Lower leg skin (tissue), 4 donors: ENCODE measurements at regions not wholly inside any gene's neighbourhood (a gene's known extent, or its start where the extent isn't known, plus 50 kb on each side); places are given as distances from the start of the nearest gene placed in this dataset.

Source experiments
- DNase-seq, 2 donors: peaks; one replicate each; pipeline ENCODE4 v3.0.0-alpha.2; 2019; ENCODE audit warnings: low spot score in 2 of 2
- H3K4me3 ChIP-seq: fragments of 200-600 bp; sonication (generic); 2 replicates; pipeline ENCODE4 v1.5.1; 2017; ENCODE audit warnings: mild to moderate bottlenecking, low read depth; ENCODE audit not compliant: poor library complexity, severe bottlenecking
- POLR2A ChIP-seq, 2 donors: fragments of 450-650 bp; IDR thresholded peaks; one replicate each; pipeline ENCODE4 v1.6.1; 2016 to 2017; ENCODE audit warnings: antibody characterized with exemption in 2 of 2, mild to moderate bottlenecking in 1 of 2, moderate library complexity in 1 of 2
- WGBS, 2 donors: methylation state at CpG; one replicate each; pipeline ENCODE4 v1.1.5; 2018; 5-methylcytosine and 5-hydroxymethylcytosine counted together
- intact Hi-C: fragments of 100-400 bp; cut with DNase I; formaldehyde crosslinking; loops from one replicate; pipeline ENCODE4 v1.15.0; 2023; ENCODE audit warnings: low total_unique reads
- TF ChIP-seq, protein P1 (sequence below), 3 donors: fragments of 450-650 bp; IDR thresholded peaks; one replicate each; pipeline ENCODE4 v1.5.1; 2016; ENCODE audit warnings: antibody characterized with exemption in 3 of 3, mild to moderate bottlenecking in 3 of 3, moderate library complexity in 2 of 3

DNA sequence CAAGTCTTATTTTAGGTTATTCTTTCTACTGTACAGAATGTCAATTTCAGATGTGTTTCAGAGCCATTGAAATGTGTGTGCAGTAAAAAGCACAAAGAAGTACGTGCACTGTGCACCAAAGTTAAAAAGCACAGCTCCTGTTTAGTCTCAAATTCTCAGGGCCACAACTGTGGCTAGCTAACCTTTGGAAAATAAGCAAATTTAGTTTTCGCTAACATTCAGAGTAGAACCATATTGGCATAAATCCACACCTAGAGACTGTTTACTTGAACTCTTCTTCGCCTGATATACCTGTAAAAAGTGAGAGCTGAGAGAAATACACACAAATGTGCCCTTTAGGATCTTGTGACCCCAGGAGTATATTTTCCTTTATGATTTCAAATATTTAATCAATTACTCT lies 353.9 kb downstream of the TFEC start:
- H3K4me3 ChIP-seq, result no peak overlapping the region
- TF ChIP-seq POLR2A (IDR thresholded peaks at IDR 0.05), result no peak
- TF ChIP-seq, protein P1, sequence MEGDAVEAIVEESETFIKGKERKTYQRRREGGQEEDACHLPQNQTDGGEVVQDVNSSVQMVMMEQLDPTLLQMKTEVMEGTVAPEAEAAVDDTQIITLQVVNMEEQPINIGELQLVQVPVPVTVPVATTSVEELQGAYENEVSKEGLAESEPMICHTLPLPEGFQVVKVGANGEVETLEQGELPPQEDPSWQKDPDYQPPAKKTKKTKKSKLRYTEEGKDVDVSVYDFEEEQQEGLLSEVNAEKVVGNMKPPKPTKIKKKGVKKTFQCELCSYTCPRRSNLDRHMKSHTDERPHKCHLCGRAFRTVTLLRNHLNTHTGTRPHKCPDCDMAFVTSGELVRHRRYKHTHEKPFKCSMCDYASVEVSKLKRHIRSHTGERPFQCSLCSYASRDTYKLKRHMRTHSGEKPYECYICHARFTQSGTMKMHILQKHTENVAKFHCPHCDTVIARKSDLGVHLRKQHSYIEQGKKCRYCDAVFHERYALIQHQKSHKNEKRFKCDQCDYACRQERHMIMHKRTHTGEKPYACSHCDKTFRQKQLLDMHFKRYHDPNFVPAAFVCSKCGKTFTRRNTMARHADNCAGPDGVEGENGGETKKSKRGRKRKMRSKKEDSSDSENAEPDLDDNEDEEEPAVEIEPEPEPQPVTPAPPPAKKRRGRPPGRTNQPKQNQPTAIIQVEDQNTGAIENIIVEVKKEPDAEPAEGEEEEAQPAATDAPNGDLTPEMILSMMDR (IDR thresholded peaks at IDR 0.05), result no peak
- intact Hi-C loops, result no loop called here
- DNase-seq, result no peak
- WGBS, 2 donors, result 85 to 95% methylated on average over 3 of the region's 3 CpGs

DNA sequence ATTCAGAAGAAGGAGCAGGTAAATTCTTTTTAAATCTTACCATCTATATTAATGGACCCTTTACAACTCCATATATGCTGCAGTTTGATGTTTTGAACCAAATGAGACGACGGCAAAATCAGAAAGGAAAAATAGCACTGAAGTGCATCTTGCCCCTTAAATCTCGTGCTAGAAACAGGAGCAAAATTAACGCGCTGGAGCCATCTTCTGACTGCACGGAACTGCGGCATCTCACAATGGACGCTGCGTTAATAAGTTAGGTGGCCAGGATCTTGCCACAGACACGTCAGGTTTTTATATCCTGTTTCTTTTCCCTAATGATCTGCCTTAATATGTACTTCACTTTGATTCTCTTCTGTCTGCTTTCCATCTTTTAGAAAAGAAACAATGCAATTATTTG lies 354.5 kb downstream of the TFEC start:
- no peak for DNase-seq
- TF ChIP-seq POLR2A (IDR thresholded peaks at IDR 0.05), result no peak
- TF ChIP-seq, protein P1 (IDR thresholded peaks at IDR 0.05), result no peak
- H3K4me3 ChIP-seq, result no peak overlapping the region
- intact Hi-C loops, result no loop called here
- WGBS, 2 donors, result 55 to 62% methylated on average over 10 of the region's 10 CpGs

DNA sequence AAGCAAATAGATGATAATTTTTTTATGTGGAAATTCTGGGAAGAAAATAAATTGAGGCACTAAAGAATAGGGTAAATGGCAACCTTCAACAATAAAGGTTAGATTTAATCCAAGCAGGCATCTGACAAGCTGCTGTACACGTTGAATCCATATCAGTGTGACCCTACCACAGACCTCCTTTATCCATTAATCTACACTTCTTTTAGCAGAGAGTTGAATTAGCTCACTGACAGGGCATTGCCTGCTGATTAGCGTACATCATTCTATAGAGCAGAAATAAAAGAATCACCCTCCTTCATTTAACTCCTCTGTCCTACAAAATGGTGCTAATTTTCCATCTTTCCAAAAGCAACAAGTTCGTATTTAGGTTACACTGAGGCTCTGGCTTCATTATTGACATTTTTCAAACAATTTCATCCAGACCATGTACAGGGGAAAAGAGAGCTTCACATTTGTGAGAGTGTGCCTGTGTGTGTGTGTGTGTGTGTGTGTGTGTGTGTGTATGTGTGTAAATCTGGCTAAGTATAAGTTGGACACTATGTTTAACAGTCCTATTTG lies 356.0 kb downstream of the TFEC start:
- no peak for DNase-seq
- intact Hi-C loops, result no loop called here
- H3K4me3 ChIP-seq, result no peak overlapping the region
- 86 to 89% methylated on average over 3 of the region's 3 CpGs for WGBS, 2 donors
- TF ChIP-seq POLR2A (IDR thresholded peaks at IDR 0.05), result no peak
- TF ChIP-seq, protein P1 (IDR thresholded peaks at IDR 0.05), result no peak

DNA sequence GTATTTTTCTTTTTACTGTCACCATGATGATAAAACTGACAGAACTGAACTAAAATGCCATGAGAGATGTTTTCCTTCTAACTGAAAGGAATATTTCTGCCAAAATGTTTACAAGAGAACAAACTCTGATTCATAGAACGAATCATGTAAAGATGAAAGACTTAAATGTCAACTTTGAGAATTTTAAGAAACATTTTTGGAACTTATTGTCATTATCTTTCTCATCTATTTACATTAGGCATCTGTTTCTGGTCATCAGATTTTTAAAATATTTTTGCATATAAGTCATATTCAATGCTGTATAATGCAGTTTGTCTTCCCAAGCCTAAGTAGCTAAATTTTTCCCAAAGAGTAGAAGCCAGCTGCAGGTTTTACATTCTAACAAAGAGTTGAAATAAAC lies 358.5 kb downstream of the TFEC start:
- WGBS, 2 donors, result 51 to 63% methylated on average over 1 of the region's 1 CpG
- intact Hi-C loops, result no loop called here
- no peak for DNase-seq
- TF ChIP-seq, protein P1 (IDR thresholded peaks at IDR 0.05), result no peak
- TF ChIP-seq POLR2A (IDR thresholded peaks at IDR 0.05), result no peak
- no peak overlapping the region for H3K4me3 ChIP-seq

DNA sequence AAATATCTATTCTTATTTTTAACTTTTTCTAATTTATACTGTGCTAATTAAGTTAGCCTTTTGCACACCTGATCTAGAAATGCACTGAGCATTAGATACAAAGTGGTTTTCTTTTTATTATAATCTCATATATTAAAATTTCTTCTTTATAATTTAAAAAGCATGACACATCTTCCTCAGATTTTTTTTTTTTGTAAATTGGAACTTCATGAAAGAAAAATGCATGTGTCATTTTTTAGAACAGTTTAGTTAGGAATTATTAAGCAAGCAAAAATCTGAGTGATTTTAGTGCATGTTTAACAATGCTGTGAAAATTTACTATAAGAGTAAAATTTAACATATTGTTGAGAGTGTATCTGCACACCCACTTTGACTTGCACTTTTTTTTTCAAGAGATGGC lies 367.9 kb downstream of the TFEC start:
- no peak for DNase-seq
- TF ChIP-seq, protein P1 (IDR thresholded peaks at IDR 0.05), result no peak
- TF ChIP-seq POLR2A (IDR thresholded peaks at IDR 0.05), result no peak
- no peak overlapping the region for H3K4me3 ChIP-seq
- intact Hi-C loops, result no loop called here

DNA sequence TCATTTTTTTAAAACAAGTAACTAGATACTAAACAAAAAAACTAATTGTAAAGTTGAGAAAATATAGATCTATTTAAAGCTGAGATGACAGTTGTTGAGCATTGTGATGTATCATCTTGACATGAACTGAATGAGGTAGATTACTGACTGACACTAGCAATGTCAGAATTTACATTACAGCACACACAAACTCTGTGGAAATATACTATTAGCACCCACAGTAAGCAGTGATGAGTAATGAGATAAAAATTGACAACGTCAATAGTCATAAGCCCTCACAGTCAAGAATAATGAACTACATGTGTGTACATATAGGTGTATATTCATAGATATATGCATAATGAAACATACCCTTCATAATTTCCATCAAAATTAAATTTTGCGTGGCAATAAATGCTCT lies 368.4 kb downstream of the TFEC start:
- WGBS, 2 donors, result 77 to 81% methylated on average over 2 of the region's 2 CpGs
- intact Hi-C loops, result no loop called here
- H3K4me3 ChIP-seq, result no peak overlapping the region
- TF ChIP-seq, protein P1 (IDR thresholded peaks at IDR 0.05), result no peak
- TF ChIP-seq POLR2A (IDR thresholded peaks at IDR 0.05), result no peak
- no peak for DNase-seq
